Suprapubic skin (tissue), 4 donors: ENCODE measurements at regions not wholly inside any gene's neighbourhood (a gene's known extent, or its start where the extent isn't known, plus 50 kb on each side); places are given as distances from the start of the nearest gene placed in this dataset.

Experiments
- DNase-seq, 2 donors: peaks; one replicate each; pipeline ENCODE4 v3.0.0-alpha.2; 2019; ENCODE audit warnings: low spot score in 2 of 2
- H3K27ac ChIP-seq: fragments of 200-600 bp; sonication (generic); one replicate; pipeline ENCODE4 v1.5.1; 2019
- H3K27me3 ChIP-seq: fragments of 200-600 bp; sonication (generic); one replicate; pipeline ENCODE4 v1.5.1; 2019
- H3K36me3 ChIP-seq: fragments of 200-600 bp; sonication (generic); one replicate; pipeline ENCODE4 v1.5.1; 2019
- H3K4me1 ChIP-seq: fragments of 200-600 bp; sonication (generic); one replicate; pipeline ENCODE4 v1.5.1; 2019
- H3K4me3 ChIP-seq: fragments of 200-600 bp; sonication (generic); one replicate; pipeline ENCODE4 v1.5.1; 2019; ENCODE audit warnings: mild to moderate bottlenecking
- H3K9me3 ChIP-seq: fragments of 200-600 bp; sonication (generic); one replicate; pipeline ENCODE4 v1.5.1; 2019
- EP300 ChIP-seq: sonication (generic); formaldehyde crosslinking; IDR thresholded peaks from one replicate; pipeline ENCODE4 v1.6.1; 2017; ENCODE audit warnings: antibody characterized with exemption
- POLR2A ChIP-seq, 2 donors: fragments of 450-650 bp; IDR thresholded peaks; one replicate each; pipeline ENCODE4 v1.6.1; 2017; ENCODE audit warnings: antibody characterized with exemption in 2 of 2, mild to moderate bottlenecking in 2 of 2, moderate library complexity in 2 of 2
- POLR2AphosphoS5 ChIP-seq, 3 donors: sonication (generic); formaldehyde crosslinking; IDR thresholded peaks; one replicate each; pipeline ENCODE4 v1.6.1; 2017; ENCODE audit warnings: antibody characterized with exemption in 3 of 3
- WGBS: methylation state at CpG from one replicate; pipeline ENCODE4 v1.1.5; 2018; 5-methylcytosine and 5-hydroxymethylcytosine counted together
- TF ChIP-seq, protein P1 (sequence below), 2 donors: fragments of 200-600 bp in 1 of 2; fragments of 450-650 bp in 1 of 2; sonication (generic) in 1 of 2; IDR thresholded peaks; one replicate each; pipeline ENCODE4 v1.5.1; 2016 to 2019; ENCODE audit warnings: antibody characterized with exemption in 2 of 2, mild to moderate bottlenecking in 1 of 2, moderate library complexity in 1 of 2

GRCh38 chr12:77777274-77777673 lies 53.4 kb upstream of the NAV3 start:
- H3K4me1 ChIP-seq, result no peaks in the 10 kb centered on the region
- WGBS, result 93% methylated on average over 1 of the region's 1 CpG
- TF ChIP-seq, protein P1, sequence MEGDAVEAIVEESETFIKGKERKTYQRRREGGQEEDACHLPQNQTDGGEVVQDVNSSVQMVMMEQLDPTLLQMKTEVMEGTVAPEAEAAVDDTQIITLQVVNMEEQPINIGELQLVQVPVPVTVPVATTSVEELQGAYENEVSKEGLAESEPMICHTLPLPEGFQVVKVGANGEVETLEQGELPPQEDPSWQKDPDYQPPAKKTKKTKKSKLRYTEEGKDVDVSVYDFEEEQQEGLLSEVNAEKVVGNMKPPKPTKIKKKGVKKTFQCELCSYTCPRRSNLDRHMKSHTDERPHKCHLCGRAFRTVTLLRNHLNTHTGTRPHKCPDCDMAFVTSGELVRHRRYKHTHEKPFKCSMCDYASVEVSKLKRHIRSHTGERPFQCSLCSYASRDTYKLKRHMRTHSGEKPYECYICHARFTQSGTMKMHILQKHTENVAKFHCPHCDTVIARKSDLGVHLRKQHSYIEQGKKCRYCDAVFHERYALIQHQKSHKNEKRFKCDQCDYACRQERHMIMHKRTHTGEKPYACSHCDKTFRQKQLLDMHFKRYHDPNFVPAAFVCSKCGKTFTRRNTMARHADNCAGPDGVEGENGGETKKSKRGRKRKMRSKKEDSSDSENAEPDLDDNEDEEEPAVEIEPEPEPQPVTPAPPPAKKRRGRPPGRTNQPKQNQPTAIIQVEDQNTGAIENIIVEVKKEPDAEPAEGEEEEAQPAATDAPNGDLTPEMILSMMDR (IDR thresholded peaks at IDR 0.05), result no peak
- TF ChIP-seq POLR2A (IDR thresholded peaks at IDR 0.05) (no peak), EP300 (no peak), POLR2AphosphoS5 (IDR thresholded peaks at IDR 0.05) (no peak)

DNA sequence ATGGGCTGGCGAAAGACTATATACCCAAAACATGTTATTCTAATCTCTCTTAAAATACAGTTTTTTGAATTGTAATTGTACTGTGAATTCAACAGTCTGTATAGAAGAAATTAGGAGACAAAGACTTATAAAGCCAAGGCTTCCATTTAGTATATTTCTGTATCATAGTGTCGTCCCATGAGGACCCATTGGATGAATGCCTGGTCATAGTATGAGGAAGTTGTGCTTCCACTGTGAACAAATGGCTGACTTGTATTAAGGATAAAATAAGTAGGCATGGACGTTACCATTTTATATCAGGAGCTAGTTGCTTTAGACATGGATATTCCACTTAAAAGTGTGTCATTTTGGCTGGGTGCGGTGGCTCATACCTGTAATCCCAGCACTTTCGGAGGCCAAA lies 55.9 kb upstream of the NAV3 start:
- H3K27me3 ChIP-seq, result no peaks in the 10 kb centered on the region
- 89% methylated on average over 5 of the region's 5 CpGs for WGBS
- TF ChIP-seq POLR2A (IDR thresholded peaks at IDR 0.05) (no peak), POLR2AphosphoS5 (IDR thresholded peaks at IDR 0.05) (no peak), EP300 (no peak)
- TF ChIP-seq, protein P1 (IDR thresholded peaks at IDR 0.05), result no peak

More at GRCh38 chr12:77777274-77777673, 53.4 kb upstream of the NAV3 start:
- H3K9me3 ChIP-seq, result no peaks in the 10 kb centered on the region
- H3K27ac ChIP-seq, result no peak overlapping the region
- no peak overlapping the region for H3K4me3 ChIP-seq
- no peak for DNase-seq
- no peaks in the 10 kb centered on the region for H3K36me3 ChIP-seq
- no peaks in the 10 kb centered on the region for H3K27me3 ChIP-seq

DNA sequence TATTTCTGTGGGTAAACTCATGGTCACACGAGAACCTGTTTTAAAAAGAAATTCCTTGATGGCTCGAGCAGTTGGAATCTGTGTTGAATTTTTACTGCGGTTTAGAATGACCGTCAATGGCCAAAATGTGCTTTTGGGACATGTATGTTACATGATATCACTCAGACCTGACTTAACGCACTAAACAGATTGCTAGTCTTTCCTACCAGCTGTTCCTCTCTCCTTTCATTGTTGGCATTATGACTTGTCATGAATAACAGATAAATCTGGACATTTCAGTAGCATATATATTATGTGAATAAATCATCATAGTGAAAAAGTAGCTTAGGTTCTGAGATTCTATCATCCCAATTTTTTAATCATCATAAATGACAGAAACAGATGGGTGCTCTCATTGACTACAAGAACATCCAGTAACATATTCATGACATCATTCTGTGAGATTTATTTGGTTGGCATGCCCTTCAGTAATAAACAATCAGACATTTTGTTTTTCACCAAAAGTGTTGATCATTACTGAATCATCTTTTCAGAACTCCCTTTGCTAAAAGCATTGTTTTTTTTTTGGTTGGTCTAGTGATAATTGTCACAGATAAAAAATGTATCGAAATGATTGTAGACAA lies 57.9 kb upstream of the NAV3 start:
- Histone ChIP-seq H3K27me3 (no peaks in the 10 kb centered on the region), H3K9me3 (peaks cover 4% of the 10 kb centered on the region), H3K27ac (no peak overlapping the region), H3K36me3 (no peaks in the 10 kb centered on the region), H3K4me1 (no peaks in the 10 kb centered on the region), H3K4me3 (no peak overlapping the region)
- DNase-seq, result no peak
- TF ChIP-seq, protein P1 (IDR thresholded peaks at IDR 0.05), result no peak
- no peak for TF ChIP-seq POLR2A (IDR thresholded peaks at IDR 0.05)
- TF ChIP-seq POLR2AphosphoS5 (IDR thresholded peaks at IDR 0.05), result no peak
- no peak for TF ChIP-seq EP300
- WGBS, result 89% methylated on average over 6 of the region's 6 CpGs

More for the DNA sequence above, 55.9 kb upstream of the NAV3 start:
- no peak for DNase-seq
- Histone ChIP-seq H3K36me3 (no peaks in the 10 kb centered on the region), H3K27ac (no peak overlapping the region), H3K4me3 (no peak overlapping the region), H3K9me3 (no peaks in the 10 kb centered on the region), H3K4me1 (no peaks in the 10 kb centered on the region)

GRCh38 chr12:77768558-77768957 lies 62.1 kb upstream of the NAV3 start:
- 80% methylated on average over 1 of the region's 1 CpG for WGBS

GRCh38 chr12:77767756-77768343 lies 62.8 kb upstream of the NAV3 start:
- Histone ChIP-seq H3K4me3 (no peak overlapping the region), H3K36me3 (no peaks in the 10 kb centered on the region), H3K27me3 (no peaks in the 10 kb centered on the region), H3K27ac (no peak overlapping the region), H3K4me1 (peaks cover 6% of the 10 kb centered on the region), H3K9me3 (peaks cover 8% of the 10 kb centered on the region)
- TF ChIP-seq POLR2A (IDR thresholded peaks at IDR 0.05), result no peak
- no peak for TF ChIP-seq EP300
- TF ChIP-seq, protein P1 (IDR thresholded peaks at IDR 0.05), result no peak
- TF ChIP-seq POLR2AphosphoS5 (IDR thresholded peaks at IDR 0.05), result no peak
- no peak for DNase-seq
- WGBS, result 100% methylated on average over 1 of the region's 1 CpG

More at GRCh38 chr12:77768558-77768957, 62.1 kb upstream of the NAV3 start:
- Histone ChIP-seq H3K9me3 (peaks cover 8% of the 10 kb centered on the region), H3K4me1 (peaks cover 6% of the 10 kb centered on the region), H3K27ac (no peak overlapping the region), H3K4me3 (no peak overlapping the region), H3K36me3 (no peaks in the 10 kb centered on the region), H3K27me3 (no peaks in the 10 kb centered on the region)
- no peak for DNase-seq
- TF ChIP-seq EP300 (no peak), POLR2A (IDR thresholded peaks at IDR 0.05) (no peak), POLR2AphosphoS5 (IDR thresholded peaks at IDR 0.05) (no peak)
- TF ChIP-seq, protein P1 (IDR thresholded peaks at IDR 0.05), result no peak
